GM18502 (cell line): ENCODE measurements at regions not wholly inside any gene's neighbourhood (a gene's known extent, or its start where the extent isn't known, plus 50 kb on each side); places are given as distances from the start of the nearest gene placed in this dataset.

Source experiments
- ATAC-seq: cut with Tn5 transposase; IDR thresholded peaks from one replicate; pipeline ENCODE4 v1.9.1; 2021; ENCODE audit warnings: mild to moderate bottlenecking; ENCODE audit not compliant: unreplicated experiment, poor library complexity

DNA sequence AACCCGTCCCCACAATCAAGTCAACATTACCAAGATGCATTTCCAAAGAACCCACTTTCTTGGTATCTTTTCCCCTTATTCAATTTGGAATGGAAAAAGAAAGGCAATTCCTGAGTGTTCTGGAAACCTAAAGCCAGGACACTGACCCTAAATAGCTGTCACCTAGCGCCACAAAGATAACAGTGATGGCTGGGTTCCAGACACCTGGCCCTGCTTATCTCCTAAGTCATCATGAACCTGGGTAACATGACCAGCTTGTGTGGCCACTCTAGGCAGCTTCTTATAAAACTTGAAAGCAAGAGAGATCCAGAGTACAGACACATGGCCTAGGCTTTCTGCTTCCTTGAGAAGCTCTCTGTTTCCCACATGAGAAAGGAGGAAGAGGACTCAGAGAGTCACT is 95.4 kb downstream of the BOD1L2 start:
- ATAC-seq: no peak

DNA sequence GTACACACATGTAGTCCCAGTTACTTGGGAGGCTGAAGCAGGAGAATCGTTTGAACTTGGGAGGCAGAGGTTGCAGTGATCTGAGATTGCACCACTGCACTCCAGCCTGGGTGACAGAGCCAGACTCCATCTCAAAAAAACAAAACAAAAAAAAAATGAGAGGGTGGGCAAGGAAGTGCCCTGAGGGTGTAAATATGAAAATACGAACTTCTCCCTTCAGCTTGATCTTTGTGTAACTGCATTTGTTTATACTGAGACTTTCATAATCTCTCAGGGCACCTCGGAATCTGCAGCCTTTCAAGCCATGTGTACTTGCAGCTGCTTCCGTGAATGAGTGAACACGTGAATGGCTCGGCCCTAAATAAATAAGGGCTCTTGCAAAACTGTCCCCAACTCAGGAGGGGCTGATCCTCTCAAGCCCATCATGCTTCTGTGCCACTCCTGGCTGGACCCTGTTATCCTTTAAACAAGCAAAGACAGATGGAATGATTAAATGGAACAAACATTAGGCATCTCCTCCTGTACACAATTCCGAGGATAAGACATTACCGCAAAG is 96.8 kb downstream of the BOD1L2 start:
- ATAC-seq: no peak

DNA sequence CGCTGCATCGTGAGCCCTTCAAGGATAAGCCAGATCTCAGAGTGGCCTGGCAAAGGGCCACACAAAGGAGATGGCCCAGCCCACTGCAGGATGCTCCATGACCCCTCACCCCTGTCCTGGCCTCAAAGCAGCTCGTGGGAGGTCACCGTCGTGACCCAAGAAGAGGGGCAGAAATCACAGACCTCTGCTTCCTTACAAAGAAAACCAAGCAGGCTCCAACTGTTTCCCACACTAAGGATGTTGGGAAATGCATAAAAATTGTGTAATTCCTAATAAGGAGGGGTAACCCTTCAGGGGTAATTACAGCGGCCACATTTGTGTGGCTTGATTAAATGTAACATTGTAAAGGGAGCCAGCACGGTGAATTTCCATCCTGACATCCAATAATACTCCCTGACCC is 102.3 kb downstream of the BOD1L2 start:
- no peak for ATAC-seq

DNA sequence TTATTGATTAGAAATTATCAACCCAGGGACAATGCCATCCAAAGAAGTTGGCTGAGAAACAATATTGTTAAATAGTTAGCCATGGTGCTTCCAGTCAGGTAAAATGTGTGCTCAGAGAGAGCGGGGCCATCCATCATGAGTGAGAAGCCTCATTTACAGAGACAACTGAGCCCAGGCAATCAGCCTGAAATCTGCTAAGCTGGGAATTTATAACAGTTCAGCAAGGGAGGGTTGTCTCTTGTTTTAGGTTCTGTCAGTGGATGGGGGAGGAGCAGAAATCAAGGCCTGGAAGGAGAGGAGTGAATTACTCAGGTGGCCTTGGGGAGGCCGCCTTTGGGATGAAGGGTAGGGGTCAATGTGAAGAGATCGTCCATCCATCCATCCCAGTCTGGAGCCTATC is 102.5 kb upstream of the ST8SIA3 start:
- no peak for ATAC-seq

DNA sequence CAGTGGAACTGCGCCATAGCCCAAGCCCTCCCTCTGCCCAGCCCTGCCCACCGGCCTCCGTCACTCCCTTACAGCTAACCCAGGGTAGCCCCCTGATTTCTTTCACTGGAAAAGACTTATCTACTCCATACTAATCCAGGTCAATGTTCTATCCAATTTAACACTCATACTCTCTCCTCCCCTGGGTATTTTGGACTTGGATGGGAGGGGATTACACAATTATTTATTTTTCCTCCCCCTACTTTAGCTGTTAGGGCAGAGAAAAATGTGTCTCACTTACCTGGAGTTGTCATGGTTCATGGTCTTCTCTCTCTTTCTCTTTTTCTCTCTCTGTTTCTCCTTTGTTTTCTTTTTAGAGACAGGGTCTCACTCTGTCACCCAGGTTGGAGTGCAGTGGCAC is 100.6 kb upstream of the ST8SIA3 start:
- no peak for ATAC-seq

DNA sequence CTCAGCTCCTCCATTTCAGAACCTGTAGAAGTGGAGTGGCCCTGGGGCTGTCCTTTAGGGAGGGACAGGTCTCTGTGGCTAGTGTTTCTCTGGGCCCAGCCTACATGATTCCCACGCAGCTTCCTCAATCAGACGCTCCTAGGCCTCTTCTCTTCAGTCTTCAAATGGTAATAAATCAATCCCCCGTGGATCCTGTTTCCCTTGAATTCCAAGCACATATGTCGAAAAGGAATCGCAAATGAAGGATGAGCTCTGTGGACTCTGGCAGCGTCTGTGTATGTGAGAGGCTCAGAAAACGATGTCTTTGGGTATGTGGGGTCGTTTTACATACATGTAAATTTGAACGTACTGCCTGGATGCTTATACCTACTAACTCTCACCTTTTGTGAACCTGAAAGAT is 98.5 kb upstream of the ST8SIA3 start:
- ATAC-seq: no peak

DNA sequence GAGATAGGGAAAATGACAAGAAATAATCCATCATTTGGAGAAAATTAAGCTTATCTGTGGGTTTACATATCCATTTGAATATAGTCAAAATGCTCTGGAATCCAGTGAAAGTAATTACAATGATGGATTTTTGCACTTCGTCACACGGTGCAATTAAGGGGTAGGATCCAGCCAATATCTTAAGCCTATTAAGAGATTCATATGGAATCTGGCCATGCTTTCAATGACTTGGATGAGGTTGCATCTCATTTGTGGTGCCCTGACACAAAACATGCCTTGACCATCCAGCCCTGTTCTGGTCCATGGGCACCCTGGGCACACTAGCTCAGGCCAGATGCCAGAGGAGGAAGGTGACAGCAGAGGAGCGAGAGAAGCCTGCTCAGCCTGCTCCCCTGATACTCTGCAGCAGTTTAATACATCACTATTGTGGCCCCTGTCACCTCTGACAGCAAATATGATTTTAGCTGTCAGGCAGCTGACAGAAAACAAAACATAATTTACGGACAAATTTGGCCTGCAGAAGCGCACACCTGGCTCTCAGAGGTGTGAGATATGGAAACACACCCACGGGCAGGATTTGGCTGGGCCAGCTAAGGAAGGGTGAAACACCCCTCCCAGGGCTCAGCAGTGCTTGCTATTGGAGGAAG is 94.1 kb upstream of the ST8SIA3 start:
- no peak for ATAC-seq

DNA sequence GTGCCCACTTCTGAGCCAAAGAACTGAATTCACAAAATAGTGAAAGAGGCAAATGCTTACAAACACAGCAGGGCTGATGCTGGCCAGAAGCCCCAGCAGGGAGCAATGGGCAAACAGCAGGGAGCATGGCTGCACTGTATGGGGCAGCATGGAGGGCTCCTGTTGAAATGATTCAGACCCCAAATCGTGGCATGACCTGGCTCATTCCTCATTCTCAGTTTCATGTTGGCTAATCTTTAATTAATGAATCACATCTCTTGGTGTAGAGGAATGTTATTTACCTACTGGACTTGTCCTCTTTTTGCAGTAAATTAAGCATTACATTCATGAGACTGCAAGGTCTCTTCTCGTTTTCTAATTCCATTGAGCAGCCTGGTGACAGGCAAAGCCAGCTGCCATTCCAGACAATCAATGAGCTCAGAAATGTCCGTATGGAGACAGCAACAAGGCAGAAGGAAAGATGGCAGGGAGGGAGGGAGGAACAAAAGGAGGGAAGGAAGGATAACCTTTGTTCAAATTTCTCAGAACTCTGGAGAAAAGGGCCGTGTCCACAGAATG is 84.9 kb upstream of the ST8SIA3 start:
- ATAC-seq: no peak

DNA sequence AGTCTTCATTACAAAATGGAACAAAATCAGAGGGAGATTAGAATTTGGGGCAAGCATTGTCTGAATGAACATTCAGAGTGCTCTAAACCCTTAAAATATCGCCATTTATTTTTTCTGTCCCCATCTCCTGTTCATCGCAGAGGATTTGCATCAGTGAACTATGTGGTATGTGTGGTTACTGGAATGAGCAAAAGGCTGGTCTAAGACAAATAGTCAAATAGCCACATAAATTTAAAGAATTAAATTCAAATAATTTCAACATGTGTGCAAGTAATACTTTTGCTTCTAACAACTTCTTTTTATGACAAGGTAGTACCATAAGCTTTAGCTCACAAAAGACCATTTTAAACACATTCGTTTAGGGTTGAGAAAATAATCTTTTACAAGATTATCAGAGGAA is 82.6 kb upstream of the ST8SIA3 start:
- ATAC-seq: no peak

DNA sequence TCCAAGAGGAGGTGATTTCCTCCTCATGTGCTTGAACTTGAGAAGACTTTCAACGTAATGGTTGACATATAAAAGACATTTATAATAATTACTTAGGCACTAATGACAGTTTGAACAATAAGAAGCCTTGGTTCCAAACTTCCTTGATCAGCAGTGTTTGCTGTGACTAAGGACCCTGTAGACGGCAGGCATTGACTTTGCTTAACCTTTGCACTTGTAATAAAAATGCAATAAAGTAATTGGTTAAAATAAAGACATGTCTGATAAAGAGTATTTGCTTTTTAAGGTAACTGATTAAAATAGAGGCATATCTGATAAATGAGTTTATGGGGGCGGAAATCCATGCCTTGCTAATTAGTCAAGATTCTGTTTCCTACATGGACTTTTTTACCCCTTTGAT is 82.2 kb upstream of the ST8SIA3 start:
- ATAC-seq: no peak

DNA sequence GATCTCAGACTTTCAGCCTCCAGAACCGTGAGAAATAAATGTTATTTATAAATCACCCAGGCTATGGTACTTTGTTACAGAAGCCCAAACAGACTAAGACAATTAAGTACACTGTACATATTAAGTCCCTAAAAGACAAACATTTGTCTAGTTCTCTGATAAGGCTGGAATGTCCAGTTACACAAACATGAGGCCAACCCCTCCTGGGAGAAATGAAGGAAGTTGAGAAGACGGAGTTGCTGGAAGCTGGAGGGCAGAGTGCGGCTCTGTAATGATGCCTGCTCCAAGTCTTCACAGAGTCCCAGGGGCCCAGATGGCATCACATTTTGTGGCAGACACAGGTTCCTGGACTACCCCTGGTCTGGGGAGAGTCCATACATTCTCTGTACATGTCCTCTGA is 79.2 kb upstream of the ST8SIA3 start:
- no peak for ATAC-seq

DNA sequence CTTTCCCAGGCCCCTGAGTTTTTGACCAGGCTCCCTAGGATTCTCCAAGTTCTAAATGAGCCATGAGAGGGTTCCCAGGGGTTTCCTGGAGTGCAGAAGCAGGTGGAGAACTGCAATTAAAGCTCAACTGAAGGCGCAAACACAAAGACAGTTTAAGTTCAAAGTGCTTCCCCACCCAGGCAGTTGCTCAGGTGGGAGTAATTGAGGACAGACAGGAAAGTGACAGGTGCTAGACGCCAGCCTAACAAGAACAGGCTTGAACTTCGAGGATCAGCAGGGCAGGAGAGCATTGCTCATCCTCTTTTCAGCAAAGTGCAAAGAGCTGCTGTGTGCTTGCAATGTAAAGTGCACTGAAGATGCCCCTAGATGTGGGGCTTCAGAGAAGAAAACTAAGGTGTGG is 77.2 kb upstream of the ST8SIA3 start:
- ATAC-seq: no peak

DNA sequence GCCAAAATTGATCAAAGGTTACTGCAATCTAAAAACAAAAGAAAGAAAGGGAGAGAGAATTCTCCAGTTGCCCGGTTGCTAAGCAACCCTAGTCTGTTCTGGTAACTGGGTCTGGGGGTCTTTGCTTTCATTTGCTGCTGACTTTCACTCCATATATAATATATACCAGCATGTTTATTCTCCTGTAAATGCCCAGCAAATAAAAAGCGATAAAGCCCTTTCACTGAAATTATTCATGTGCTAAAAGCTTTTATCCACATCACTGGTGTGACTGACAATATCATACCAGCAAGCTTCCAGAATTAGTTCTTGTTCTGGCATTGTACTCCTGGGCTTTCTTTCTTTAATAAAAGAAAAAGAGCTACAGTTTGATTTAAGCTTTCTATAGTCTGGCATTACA is 75.5 kb upstream of the ST8SIA3 start:
- no peak for ATAC-seq

DNA sequence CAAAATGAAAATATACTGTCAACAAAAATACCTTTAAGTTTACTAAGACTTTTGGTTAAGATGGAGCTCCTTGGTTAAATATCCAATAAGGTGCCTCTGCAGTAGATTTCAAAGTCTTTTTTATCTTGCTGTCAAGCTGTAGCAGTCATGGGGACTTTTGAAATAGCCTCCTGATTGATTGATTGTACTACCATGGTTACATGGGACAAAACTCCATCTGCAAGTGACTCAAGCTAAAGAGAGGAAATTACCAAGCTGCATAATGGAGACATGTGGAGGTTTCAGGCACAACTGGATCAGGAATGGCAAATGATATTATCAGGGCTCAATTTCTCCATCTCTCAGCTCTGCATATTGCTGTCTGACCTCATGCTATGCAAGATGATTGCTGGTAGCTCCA is 73.4 kb upstream of the ST8SIA3 start:
- ATAC-seq: no peak

DNA sequence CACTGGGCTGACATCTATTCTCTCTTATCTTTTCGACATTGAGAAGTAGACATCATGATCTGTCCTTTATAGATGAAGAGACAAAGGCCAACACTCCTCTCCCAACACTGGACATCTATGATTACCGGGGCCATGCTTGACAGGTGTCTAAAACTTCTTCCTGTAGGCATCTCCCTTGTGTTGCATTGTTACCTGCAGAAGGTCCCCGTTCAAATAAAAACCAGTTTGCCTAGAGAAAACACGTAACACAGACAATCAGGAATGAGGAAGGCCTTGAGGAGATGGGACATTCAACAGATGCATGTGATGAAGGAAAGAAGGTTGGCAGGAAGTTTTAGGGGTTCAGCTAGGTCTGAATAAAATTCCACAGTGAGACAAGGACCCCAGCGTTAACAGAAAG is 70.8 kb upstream of the ST8SIA3 start:
- no peak for ATAC-seq

DNA sequence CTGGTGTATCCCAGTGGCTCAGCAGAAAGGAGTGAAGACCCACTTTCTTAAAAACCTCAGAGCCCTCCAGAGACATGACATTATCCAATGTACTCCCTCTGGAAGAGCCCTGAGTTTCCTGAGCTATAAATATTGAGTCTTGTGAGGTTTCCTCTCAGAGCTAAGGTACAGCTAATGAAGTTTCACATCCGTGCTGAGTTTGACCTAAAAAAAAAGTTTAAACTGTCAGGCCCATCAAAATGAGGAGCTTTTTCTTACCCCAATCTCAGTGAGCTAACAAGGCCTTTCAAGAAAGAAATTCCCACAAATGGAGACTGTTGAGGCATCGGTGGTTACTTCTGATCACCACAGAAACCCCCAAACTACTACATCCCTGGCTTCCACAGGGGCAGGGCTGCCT is 65.4 kb upstream of the ST8SIA3 start:
- no peak for ATAC-seq

DNA sequence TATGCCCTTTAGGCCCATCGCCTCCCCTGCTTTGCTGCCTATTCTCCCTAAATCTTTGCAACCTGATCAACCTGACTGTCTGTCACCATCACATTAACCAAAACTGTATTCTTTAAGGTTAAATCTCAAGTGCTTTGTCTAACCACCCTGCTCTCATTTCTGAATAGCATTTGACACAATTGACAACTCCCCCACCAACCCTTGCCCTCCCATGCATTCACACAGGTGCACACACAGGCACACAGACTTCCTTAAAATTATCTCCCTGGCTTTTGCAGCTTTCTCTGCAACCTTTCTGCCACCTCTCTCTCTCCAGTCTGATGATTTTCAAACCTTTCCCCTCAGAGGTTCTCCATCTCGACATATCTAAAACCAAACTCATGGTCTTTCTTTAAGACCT is 64.6 kb upstream of the ST8SIA3 start:
- no peak for ATAC-seq

DNA sequence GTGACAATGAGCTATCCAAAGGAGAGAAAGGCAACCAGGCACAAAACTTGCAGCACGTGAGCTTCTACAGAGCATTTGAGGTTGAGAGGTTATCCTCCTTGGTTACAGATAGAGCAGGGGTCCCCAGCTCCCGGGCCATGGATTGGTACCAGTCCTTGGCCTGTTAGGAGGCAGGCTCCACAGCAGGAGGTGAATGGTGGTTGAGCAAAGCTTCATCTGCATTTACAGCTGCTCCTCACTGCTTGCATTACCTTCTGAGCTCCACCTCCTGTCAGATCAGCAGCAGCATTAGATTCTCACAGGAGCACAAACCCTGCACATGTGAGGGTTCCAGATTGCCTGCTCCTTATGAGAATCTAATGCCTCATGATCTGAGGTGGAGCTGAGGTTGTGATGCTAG is 57.8 kb upstream of the ST8SIA3 start:
- no peak for ATAC-seq

DNA sequence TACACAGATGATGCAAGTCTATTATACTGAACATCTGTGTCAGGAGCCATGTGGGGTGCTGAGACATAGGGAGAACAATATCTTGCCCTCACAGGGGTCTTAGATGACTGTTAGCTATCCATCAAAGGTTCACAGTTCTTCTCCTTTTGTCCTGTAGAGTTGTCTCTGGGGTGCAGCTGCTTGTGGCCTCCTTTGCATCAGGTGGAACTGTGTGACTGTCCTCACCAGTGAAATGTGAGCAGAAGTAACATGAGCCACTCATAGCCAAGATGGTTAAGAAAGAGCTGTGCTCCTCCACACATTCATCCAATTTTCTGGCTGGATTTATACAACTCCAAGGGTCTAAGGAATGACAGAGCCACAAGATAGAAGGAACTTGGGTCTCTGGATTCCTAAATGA is 56.0 kb upstream of the ST8SIA3 start:
- ATAC-seq: no peak

DNA sequence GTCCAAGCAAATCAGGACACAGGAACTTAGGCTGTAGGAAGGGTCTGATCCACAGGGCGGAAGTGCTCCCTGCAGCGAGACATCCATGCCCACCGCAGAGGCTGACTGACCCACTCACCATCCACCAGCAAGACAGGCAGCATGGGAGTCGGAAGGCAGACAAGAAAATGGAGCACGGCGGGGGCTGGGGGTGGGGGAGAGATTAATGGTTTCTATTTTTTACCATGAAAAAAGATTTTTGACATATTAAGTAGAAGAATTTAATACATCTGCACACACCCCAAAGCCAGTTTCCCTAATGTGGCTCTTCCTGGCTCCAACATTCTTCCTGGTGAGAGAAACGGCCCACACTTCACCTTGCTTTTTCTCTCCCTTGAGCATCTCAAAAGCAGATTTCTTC is 55.1 kb upstream of the ST8SIA3 start:
- no peak for ATAC-seq

DNA sequence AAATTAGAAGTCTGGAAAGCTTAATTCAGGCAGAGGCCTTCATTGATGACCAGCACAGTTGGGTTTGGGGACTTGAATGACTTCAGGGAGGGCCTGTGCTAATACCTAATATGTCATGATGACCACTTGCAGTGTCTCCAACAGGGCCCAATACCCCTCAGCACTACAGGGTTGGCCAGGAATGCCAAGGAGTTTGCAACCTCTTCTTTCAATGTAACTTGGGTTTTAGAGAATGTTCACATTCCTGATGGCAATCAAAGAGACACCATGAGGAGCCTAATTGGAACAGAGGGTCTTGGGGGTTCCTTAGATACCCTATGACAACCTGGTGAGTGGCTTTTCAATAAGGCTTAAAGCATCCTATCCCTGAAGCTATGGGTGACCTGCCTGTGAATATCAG is 52.4 kb upstream of the ST8SIA3 start:
- ATAC-seq: no peak
